A549 (cell line): ENCODE measurements at regions not wholly inside any gene's neighbourhood (a gene's known extent, or its start where the extent isn't known, plus 50 kb on each side); places are given as distances from the start of the nearest gene placed in this dataset.

Experiments used
- CTCF ChIP-seq: fragments of >200 bp; sonication (Bioruptor Twin); formaldehyde crosslinking; IDR thresholded peaks from 3 replicates; pipeline ENCODE4 v1.5.1; 2016
- ESRRA ChIP-seq: fragments of 150-350 bp; IDR thresholded peaks from 2 replicates; pipeline ENCODE4 v1.6.1; 2014; ENCODE audit warnings: mild to moderate bottlenecking, low read length, borderline replicate concordance
- FOSL2 ChIP-seq, 2 experiments: fragments of 450-650 bp in 1 of 2; fragments of >200 bp in 1 of 2; sonication (Bioruptor Twin) in 1 of 2; formaldehyde crosslinking; IDR thresholded peaks; 2 replicates each; pipeline versions ENCODE4 v1.5.0 to v1.6.1; 2016 to 2020; ENCODE audit warnings: mild to moderate bottlenecking in 1 of 2, moderate library complexity in 1 of 2
- HDAC2 ChIP-seq: fragments of 200-600 bp; sonication (generic); IDR thresholded peaks from 2 replicates; pipeline ENCODE4 v1.6.1; 2016
- JUN ChIP-seq, 2 experiments: fragments of >200 bp; sonication (Bioruptor Twin); formaldehyde crosslinking; IDR thresholded peaks; 2 replicates in 1 of 2; 3 replicates in 1 of 2; pipeline ENCODE4 v1.6.1; 2016 to 2017
- KDM1A ChIP-seq: fragments of 200-600 bp; sonication (generic); IDR thresholded peaks from 2 replicates; pipeline ENCODE4 v1.6.1; 2016; ENCODE audit warnings: low read depth, mild to moderate bottlenecking
- MAX ChIP-seq: IDR thresholded peaks from 2 replicates; pipeline ENCODE4 v1.6.1; 2012
- MYC ChIP-seq: IDR thresholded peaks from 2 replicates; pipeline ENCODE4 v1.6.1; 2012; ENCODE audit warnings: mild to moderate bottlenecking, inconsistent platforms, low read length, improper control_type of control experiment, borderline replicate concordance
- POLR2AphosphoS2 ChIP-seq: conservative IDR thresholded peaks from 2 replicates; pipeline ENCODE4 v1.6.1; 2012; ENCODE audit warnings: low read length, improper control_type of control experiment, inconsistent platforms

GRCh38 chr15:70206668-70207067 is 109.0 kb upstream of the TLE3 start:
- no peak for TF ChIP-seq HDAC2
- no peak for TF ChIP-seq MYC
- TF ChIP-seq CTCF = no peak
- TF ChIP-seq MAX = no peak
- TF ChIP-seq KDM1A = no peak
- no peak for TF ChIP-seq JUN (IDR thresholded peaks at IDR 0.05)
- TF ChIP-seq ESRRA = no peak
- no peak for TF ChIP-seq POLR2AphosphoS2
- TF ChIP-seq FOSL2 (IDR thresholded peaks at IDR 0.05) = no peak
- TF ChIP-seq FOSL2 (CRISPR knock-in tag; IDR thresholded peaks at IDR 0.05) = no peak
